GM21423 (cell line): ENCODE measurements at regions not wholly inside any gene's neighbourhood (a gene's known extent, or its start where the extent isn't known, plus 50 kb on each side); places are given as distances from the start of the nearest gene placed in this dataset.

Experiments used
- ATAC-seq: cut with Tn5 transposase; IDR thresholded peaks from one replicate; pipeline ENCODE4 v1.9.1; 2021; ENCODE audit warnings: mild to moderate bottlenecking, moderate library complexity; ENCODE audit not compliant: unreplicated experiment

- ATAC-seq: no peak
Measured at GRCh38 chr5:4847766-4848165, 292.4 kb upstream of the ADAMTS16 start.

- no peak for ATAC-seq
Measured at GRCh38 chr5:4855036-4855435, 285.1 kb upstream of the ADAMTS16 start.

- no peak for ATAC-seq
Measured at GRCh38 chr5:4855880-4856279, 284.2 kb upstream of the ADAMTS16 start.

GRCh38 chr5:4857761-4858160 is 282.4 kb upstream of the ADAMTS16 start:
- ATAC-seq: no peak

- ATAC-seq: no peak
Measured at GRCh38 chr5:4859500-4860235, 280.5 kb upstream of the ADAMTS16 start.

GRCh38 chr5:4860631-4861030 is 279.5 kb upstream of the ADAMTS16 start:
- ATAC-seq: no peak

- ATAC-seq: no peak
Measured at GRCh38 chr5:4862500-4862899, 277.6 kb upstream of the ADAMTS16 start.

- no peak for ATAC-seq
Measured at GRCh38 chr5:4866131-4866659, 273.9 kb upstream of the ADAMTS16 start.

GRCh38 chr5:4866817-4867216 is 273.3 kb upstream of the ADAMTS16 start:
- ATAC-seq: no peak

- ATAC-seq: peak; percentile 51
Measured at GRCh38 chr5:4868140-4868735, 271.9 kb upstream of the ADAMTS16 start.

GRCh38 chr5:4873652-4874051 is 266.5 kb upstream of the ADAMTS16 start:
- ATAC-seq: no peak

- no peak for ATAC-seq
Measured at GRCh38 chr5:4874097-4874496, 266.0 kb upstream of the ADAMTS16 start.

GRCh38 chr5:4875942-4876341 is 264.2 kb upstream of the ADAMTS16 start:
- no peak for ATAC-seq

GRCh38 chr5:4876804-4877203 is 263.3 kb upstream of the ADAMTS16 start:
- no peak for ATAC-seq

GRCh38 chr5:4877579-4877978 is 262.6 kb upstream of the ADAMTS16 start:
- no peak for ATAC-seq

- ATAC-seq: no peak
Measured at GRCh38 chr5:4879075-4879474, 261.1 kb upstream of the ADAMTS16 start.

- ATAC-seq: peak; percentile 81
Measured at GRCh38 chr5:4879693-4880303, 260.3 kb upstream of the ADAMTS16 start.

- ATAC-seq: no peak
Measured at GRCh38 chr5:4880304-4880741, 259.8 kb upstream of the ADAMTS16 start.

- no peak for ATAC-seq
Measured at GRCh38 chr5:4881366-4882002, 258.6 kb upstream of the ADAMTS16 start.

- ATAC-seq: no peak
Measured at GRCh38 chr5:4882186-4882585, 257.9 kb upstream of the ADAMTS16 start.

GRCh38 chr5:4883360-4883759 is 256.8 kb upstream of the ADAMTS16 start:
- no peak for ATAC-seq
